ENCODE measurements at regions not wholly inside any gene's neighbourhood (a gene's known extent, or its start where the extent isn't known, plus 50 kb on each side); places are given as distances from the start of the nearest gene placed in this dataset.

DNA sequence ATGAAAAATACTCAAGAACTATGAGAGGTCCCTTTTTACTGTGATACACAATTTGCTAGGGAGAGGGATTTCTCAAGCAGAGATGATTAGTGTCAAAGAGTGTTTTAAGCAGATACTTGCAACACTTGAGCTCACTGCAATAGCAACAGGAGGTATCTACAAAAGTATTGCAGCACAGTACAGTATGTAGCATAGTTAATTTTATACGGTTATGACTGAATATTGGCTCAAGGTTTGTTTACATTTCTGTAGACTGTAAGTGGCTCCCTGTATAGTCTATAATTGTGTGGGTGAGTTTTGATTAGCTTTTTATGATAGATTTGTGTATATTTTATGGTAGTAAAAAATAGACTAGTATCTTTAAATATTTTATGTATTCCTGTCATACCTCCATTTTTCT, 1177.2 kb downstream of the TECRL start:
- POLR2A ChIA-PET: no interaction called here
- intact Hi-C loops (cut with micrococcal nuclease; ENCODE audit: unreplicated experiment): no loop called here
- DNase-seq (ENCODE audit: low read depth, low spot score) (no peak), ATAC-seq (no peak)
- no TSS peak for BruUV-seq (replicated peaks)
- Histone ChIP-seq H3K4me3 (ENCODE audit: low read depth in 2 of 2, low read length in 2 of 2) (no peak overlapping the region), H3K27ac (ENCODE audit: low read length) (no peak overlapping the region), H3K4me1 (ENCODE audit: control insufficient read depth, insufficient read depth, low read length) (no peaks in the 10 kb centered on the region), H3K27me3 (ENCODE audit: control insufficient read depth, insufficient read depth, low read length) (no peaks in the 10 kb centered on the region), H3K36me3 (ENCODE audit: control insufficient read depth, insufficient read depth, low read length) (no peaks in the 10 kb centered on the region), H3K9me3 (ENCODE audit: control insufficient read depth, insufficient read depth, low read depth, low read length) (no peaks in the 10 kb centered on the region)
- no peak for TF ChIP-seq POLR2AphosphoS5 (IDR thresholded peaks at IDR 0.05; ENCODE audit: low read depth, low read length)
- TF ChIP-seq SIN3A (IDR thresholded peaks at IDR 0.05; ENCODE audit: borderline replicate concordance, insufficient read depth, low read depth, low read length): no peak
- TF ChIP-seq CTCF (IDR thresholded peaks at IDR 0.05): no peak
- no peak for TF ChIP-seq TCF7L2 (IDR thresholded peaks at IDR 0.05; ENCODE audit: low read depth, low read length)
- TF ChIP-seq, protein P1, sequence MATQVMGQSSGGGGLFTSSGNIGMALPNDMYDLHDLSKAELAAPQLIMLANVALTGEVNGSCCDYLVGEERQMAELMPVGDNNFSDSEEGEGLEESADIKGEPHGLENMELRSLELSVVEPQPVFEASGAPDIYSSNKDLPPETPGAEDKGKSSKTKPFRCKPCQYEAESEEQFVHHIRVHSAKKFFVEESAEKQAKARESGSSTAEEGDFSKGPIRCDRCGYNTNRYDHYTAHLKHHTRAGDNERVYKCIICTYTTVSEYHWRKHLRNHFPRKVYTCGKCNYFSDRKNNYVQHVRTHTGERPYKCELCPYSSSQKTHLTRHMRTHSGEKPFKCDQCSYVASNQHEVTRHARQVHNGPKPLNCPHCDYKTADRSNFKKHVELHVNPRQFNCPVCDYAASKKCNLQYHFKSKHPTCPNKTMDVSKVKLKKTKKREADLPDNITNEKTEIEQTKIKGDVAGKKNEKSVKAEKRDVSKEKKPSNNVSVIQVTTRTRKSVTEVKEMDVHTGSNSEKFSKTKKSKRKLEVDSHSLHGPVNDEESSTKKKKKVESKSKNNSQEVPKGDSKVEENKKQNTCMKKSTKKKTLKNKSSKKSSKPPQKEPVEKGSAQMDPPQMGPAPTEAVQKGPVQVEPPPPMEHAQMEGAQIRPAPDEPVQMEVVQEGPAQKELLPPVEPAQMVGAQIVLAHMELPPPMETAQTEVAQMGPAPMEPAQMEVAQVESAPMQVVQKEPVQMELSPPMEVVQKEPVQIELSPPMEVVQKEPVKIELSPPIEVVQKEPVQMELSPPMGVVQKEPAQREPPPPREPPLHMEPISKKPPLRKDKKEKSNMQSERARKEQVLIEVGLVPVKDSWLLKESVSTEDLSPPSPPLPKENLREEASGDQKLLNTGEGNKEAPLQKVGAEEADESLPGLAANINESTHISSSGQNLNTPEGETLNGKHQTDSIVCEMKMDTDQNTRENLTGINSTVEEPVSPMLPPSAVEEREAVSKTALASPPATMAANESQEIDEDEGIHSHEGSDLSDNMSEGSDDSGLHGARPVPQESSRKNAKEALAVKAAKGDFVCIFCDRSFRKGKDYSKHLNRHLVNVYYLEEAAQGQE (IDR thresholded peaks at IDR 0.05; ENCODE audit: insufficient read depth in 1 of 2, low read depth in 2 of 2, low read length in 1 of 2): no peak
- in situ Hi-C loops (cut with HindIII; ENCODE audit: low pct_unique_long_range_greater_than_20kb, low sequenced_read_pairs): no loop called here
- CTCF ChIA-PET: no interaction called here

- POLR2A ChIA-PET: no interaction called here
These were observed 1183.0 kb downstream of the TECRL start for GRCh38 chr4:63226229-63226628.

DNA sequence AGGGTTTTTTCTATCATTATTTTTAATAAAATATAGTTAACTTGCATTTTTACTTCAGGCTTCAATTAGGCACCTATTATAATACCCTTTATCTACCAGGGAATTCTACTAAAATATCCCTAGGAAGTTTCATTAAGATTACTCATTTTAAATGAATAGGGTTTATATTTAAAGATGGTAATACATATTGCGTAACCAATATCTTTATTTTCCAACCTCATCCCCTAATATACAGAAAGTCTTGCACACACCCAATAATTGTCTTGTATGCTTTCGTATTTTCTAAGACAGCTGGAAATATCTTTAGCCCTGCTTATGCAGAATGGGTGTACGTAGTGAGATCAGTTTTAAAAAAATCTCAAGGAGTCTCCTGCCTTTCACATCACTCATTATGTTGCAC, 1186.8 kb downstream of the TECRL start:
- ATAC-seq: no peak
- Histone ChIP-seq H3K9me3 (ENCODE audit: control insufficient read depth, insufficient read depth, low read depth, low read length) (no peaks in the 10 kb centered on the region), H3K4me1 (ENCODE audit: control insufficient read depth, insufficient read depth, low read length) (no peaks in the 10 kb centered on the region), H3K27ac (ENCODE audit: low read length) (no peak overlapping the region), H3K4me3 (ENCODE audit: low read depth in 2 of 2, low read length in 2 of 2) (no peak overlapping the region), H3K27me3 (ENCODE audit: control insufficient read depth, insufficient read depth, low read length) (no peaks in the 10 kb centered on the region), H3K36me3 (ENCODE audit: control insufficient read depth, insufficient read depth, low read length) (no peaks in the 10 kb centered on the region)
- in situ Hi-C loops (cut with HindIII; ENCODE audit: low pct_unique_long_range_greater_than_20kb, low sequenced_read_pairs): no loop called here
- no peak for DNase-seq (ENCODE audit: low read depth, low spot score)
- TF ChIP-seq TCF7L2 (IDR thresholded peaks at IDR 0.05; ENCODE audit: low read depth, low read length) (no peak), CTCF (IDR thresholded peaks at IDR 0.05) (no peak), POLR2AphosphoS5 (IDR thresholded peaks at IDR 0.05; ENCODE audit: low read depth, low read length) (no peak), SIN3A (IDR thresholded peaks at IDR 0.05; ENCODE audit: borderline replicate concordance, insufficient read depth, low read depth, low read length) (no peak)
- TF ChIP-seq, protein P1 (IDR thresholded peaks at IDR 0.05; ENCODE audit: insufficient read depth in 1 of 2, low read depth in 2 of 2, low read length in 1 of 2): no peak
- POLR2A ChIA-PET: no interaction called here
- CTCF ChIA-PET: no interaction called here
- no TSS peak for BruUV-seq (replicated peaks)
- intact Hi-C loops (cut with micrococcal nuclease; ENCODE audit: unreplicated experiment): no loop called here

More at GRCh38 chr4:63226229-63226628, 1183.0 kb downstream of the TECRL start:
- no peaks in the 10 kb centered on the region for H3K36me3 ChIP-seq (ENCODE audit: control insufficient read depth, insufficient read depth, low read length)
- H3K4me3 ChIP-seq (ENCODE audit: low read depth in 2 of 2, low read length in 2 of 2): no peak overlapping the region
- no peak for TF ChIP-seq SIN3A (IDR thresholded peaks at IDR 0.05; ENCODE audit: borderline replicate concordance, insufficient read depth, low read depth, low read length)
- no peak overlapping the region for H3K27ac ChIP-seq (ENCODE audit: low read length)
- no peak for ATAC-seq
- in situ Hi-C loops (cut with HindIII; ENCODE audit: low pct_unique_long_range_greater_than_20kb, low sequenced_read_pairs) (no loop called here), intact Hi-C loops (cut with micrococcal nuclease; ENCODE audit: unreplicated experiment) (no loop called here)
- CTCF ChIA-PET: no interaction called here
- no TSS peak for BruUV-seq (replicated peaks)
- H3K9me3 ChIP-seq (ENCODE audit: control insufficient read depth, insufficient read depth, low read depth, low read length): no peaks in the 10 kb centered on the region
- no peaks in the 10 kb centered on the region for H3K4me1 ChIP-seq (ENCODE audit: control insufficient read depth, insufficient read depth, low read length)
- H3K27me3 ChIP-seq (ENCODE audit: control insufficient read depth, insufficient read depth, low read length): no peaks in the 10 kb centered on the region
- no peak for DNase-seq (ENCODE audit: low read depth, low spot score)

Measured in Panc1 (cell line).